ENCODE measurements at regions not wholly inside any gene's neighbourhood (a gene's known extent, or its start where the extent isn't known, plus 50 kb on each side); places are given as distances from the start of the nearest gene placed in this dataset.
"Not testable (repeated sequence)": the region's sequence is repeated elsewhere in the genome, so short reads cannot be mapped to it uniquely, and the experiment has no call there.

DNA sequence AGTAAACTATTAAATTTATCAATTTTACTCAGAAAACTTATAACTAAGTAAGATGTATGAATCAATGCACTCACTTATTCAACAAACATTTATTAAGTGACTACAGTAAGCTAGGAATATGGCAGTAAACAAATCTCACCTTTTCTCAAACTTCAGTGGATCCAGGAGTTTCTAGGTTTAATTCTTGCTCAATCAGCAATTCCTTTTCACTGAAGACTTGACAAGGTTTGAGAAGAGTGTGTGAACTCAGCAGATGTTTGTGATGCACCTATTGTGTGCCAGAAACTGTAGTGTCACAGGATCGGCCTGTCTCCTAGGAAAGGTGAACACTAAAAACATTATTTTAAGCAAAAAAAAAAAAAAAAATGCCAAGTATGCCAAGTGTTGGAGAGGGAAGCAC is 167.8 kb downstream of the ALG10 start:
- no peak for DNase-seq (ENCODE audit: low read depth)

DNA sequence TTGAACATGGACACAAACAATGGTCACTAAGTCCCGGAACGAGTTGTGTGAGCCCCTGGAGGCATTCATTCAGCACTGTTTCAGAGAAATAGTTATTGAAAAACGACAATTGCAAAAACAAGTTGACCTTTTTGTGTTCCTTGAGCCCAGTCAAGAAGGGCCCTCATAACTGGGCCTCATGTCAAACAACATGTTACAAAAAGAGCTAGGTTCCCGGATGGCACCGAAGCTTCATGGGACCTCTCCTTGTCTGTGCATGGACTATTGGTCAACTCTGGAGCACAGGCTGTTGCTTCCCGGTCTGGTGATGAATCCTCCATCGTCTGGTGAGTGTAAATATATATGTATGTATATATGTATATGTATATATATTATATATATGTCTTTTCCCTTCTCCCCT is 176.6 kb downstream of the ALG10 start:
- no peak for DNase-seq (ENCODE audit: low read depth)

DNA sequence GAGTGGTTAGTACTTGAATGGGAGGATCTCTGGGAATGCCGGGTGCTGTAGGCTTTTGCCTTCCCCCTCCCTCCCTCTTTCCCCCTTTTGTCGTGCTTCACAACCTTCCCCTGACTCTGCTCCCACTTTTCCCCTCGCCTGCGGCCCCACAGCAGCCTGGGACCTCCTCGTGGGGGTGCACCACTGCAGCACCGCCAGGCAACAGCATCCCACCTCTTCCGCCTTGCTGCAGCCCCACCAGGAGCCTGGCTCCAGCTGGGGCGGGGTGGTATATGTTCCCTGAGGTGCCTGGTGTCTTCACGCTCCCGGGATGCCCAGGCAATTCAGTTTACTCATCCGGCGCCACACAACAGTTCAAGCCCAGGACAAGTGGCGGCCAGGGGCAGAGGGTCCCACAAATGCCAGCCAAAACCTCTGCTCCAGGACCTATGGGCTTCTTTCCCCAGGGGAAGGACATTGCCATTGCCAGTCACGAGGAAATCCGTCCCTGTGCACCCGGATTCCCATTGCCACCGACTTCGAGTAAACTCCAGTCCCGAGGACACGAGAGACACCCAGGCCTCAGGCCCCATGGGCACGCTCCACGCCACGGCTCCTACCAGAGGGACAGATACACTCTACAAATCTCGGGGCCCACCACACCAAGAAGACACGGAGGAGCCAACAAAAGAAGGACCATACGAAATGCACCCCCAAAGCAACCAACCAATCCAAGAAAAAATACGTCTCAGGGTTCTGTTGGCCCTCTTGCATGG is 181.7 kb downstream of the ALG10 start:
- DNase-seq (ENCODE audit: low read depth) = no peak

DNA sequence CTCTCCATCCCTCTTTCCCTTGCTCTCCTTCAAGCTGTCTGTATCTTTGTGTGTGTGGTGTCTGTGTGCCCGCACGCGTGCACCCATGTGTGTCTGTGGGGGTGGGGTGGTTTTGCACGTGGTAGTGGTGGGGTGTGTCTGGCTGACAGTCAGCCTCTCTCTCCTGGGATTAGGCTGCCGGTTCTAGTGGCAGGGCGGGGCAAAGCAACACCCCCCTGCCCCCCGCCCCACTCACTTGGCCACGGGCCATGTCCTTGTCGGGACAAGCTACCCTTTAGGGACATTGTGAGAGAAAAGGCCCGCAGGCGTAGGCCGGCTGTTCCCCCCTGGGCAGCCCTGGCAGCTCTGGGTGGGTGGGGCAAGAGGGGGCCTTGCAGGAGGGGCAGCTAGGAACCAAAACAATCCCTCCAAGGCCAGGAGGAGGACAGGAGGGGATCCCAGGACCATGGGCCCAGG is 182.6 kb downstream of the ALG10 start:
- DNase-seq (ENCODE audit: low read depth) = no peak

DNA sequence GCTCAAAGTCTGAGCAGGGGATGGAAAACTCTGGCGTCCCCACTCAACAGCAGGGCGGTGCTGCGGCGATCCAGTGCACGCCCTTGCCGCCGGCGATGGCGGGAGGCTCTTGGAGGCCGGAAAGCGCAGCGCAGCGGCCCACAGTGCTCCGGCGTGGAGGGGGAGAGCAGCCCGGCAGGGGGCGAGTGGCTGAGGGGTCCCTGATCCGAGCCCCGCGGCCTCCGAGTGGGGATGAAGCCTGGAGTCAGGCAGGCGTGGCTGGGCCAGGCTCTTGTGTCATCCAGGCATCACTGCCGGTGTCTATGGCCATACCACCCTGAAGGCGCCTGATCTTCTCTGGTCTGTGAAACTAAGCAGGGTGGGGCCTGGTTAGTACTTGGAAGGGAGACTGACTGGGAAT is 183.1 kb downstream of the ALG10 start:
- DNase-seq (ENCODE audit: low read depth) = no peak

DNA sequence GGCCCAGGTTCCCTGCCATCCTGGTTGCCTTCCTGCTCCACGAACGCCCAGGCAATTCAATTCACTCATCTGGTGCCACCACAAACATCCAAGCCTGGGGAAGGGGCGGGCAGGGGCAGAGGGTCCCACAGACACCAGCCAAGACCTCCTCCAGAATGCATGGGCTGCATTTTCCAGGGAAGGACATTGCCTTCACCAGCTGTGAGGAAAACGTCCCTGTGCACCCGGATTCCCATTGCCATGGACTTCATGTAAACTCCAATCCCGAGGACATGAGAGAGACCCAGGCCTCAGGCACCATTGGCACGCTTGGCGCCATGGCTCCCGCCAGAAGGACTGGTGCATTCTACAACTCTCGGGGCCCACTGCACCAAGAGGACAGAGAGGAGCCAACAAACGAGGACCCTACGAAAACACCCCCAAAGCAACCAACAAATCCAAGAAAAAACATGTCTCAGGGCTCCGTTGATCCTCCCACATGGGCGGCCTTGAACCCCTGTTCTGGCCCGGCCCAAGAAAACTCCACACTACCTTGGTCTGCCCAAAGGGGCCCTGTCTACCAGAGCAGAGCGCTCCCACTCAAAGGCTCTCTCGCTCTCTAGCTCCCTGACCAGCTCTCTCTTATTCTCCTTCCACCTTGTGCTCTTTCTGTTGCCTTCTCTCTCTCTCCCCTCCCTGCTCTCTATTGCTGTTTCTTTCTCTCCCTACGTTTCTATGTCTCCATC is 183.9 kb downstream of the ALG10 start:
- no peak for DNase-seq (ENCODE audit: low read depth)

DNA sequence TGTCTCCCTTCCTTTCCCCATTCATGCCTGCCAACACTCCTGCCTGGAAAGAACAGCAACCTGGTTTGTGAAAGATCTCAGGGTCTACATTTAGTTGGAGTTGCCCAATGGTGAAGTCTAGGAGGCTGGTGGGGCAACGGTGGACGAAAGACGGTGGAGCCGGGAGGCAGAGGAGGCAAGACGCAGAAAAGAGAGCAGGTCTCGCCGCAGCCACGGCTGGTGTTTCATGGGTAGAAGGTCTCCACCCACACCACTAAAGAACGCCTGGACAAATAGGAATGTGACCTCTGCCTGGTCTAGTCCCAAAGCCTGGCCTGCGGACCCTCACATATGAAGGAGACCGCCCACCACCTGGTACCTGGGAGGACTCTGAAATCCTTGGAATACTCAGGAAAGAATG is 185.6 kb downstream of the ALG10 start:
- DNase-seq (ENCODE audit: low read depth) = no peak

DNA sequence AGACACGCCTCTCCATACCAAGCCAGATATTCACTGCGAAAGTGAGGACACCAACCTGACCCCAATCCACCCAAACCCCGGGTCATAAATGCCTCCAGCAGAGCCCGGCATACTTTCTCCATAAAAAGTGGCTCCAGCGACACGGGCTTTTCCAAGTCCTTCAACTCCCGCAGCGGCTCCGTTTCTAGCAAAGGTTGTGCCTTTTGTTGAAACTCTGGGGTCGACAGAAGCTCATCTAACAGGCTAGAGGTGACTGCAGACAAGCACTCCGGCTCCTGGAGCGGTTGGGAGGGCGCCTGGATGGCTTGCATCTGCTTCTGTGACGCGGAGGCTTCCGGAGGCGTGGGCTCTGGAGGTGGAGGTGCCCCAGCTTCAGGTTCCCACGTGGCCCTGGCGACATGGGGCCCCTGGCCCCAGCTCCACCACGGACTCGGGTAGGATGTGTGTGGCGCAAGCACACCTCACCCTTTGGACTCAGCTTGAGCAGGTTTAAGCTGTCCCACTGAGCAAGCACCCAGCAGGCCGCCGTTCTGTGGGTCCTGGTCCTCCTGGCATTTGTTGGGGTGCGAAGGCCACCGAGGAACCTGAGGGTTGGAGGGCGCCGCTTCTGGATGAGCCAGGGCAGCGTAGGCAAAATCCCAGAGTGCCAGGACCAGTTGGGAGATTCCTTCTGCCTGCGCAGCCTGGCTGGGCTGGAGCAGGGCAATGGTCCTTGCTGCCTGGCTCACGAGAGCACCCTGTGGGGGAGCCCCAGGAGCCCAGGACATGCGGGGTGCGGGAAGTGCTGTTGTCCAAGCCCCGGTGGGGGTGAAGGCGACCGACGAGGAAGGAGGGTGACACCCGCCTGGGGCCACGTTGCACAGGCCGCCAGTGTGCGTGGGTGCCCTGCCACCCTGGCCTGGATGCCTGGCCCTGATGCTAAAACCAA is 186.3 kb downstream of the ALG10 start:
- DNase-seq (ENCODE audit: low read depth) = no peak

DNA sequence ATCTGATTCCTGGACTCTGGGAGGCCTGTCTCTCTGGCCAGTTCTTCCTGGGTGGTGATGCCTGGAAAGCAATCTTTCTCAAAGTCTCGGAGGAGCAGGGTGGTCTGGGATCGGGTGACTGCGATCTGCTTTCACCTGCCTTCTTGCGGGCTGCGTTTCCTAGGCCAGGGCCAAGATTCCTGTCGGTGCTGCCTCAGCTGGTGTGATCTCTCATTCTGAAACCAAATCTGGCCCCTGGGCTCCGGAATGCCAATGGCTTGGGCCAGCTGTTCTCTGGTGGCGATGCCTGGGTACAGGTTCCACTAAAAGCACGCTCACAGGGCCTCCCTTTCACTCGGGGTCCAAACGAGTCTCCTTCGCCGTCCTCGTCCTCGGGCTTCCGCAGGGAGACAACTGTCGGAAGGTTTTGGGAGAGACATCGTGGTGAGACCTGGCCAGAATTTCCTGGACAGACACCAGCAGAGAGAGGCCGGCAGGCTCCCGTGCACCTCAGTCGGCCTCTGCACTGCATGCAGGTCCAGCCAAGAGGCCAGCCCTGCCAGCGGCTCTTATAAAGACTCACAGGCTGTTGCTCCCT is 187.1 kb downstream of the ALG10 start:
- no peak for DNase-seq (ENCODE audit: low read depth)

DNA sequence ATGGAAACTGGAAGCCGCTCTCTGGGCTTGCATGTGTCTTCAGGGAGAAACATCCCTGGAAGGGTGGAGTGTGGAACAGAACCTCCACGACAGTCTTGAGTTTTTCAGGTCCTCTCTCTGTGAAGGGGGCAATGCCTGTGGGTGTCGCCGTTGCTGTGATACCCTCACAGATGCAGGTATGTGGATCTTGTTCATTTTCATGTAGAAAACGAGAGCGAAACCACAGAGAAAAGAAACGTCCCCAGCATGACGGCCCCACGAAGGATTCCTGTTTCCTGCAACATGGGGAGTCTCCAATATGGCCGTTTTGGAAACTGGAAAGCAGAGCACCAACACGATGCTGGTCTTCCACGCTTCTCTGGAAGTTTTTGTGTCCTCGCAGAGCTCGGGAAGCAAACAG is 187.9 kb downstream of the ALG10 start:
- DNase-seq (ENCODE audit: low read depth) = no peak

DNA sequence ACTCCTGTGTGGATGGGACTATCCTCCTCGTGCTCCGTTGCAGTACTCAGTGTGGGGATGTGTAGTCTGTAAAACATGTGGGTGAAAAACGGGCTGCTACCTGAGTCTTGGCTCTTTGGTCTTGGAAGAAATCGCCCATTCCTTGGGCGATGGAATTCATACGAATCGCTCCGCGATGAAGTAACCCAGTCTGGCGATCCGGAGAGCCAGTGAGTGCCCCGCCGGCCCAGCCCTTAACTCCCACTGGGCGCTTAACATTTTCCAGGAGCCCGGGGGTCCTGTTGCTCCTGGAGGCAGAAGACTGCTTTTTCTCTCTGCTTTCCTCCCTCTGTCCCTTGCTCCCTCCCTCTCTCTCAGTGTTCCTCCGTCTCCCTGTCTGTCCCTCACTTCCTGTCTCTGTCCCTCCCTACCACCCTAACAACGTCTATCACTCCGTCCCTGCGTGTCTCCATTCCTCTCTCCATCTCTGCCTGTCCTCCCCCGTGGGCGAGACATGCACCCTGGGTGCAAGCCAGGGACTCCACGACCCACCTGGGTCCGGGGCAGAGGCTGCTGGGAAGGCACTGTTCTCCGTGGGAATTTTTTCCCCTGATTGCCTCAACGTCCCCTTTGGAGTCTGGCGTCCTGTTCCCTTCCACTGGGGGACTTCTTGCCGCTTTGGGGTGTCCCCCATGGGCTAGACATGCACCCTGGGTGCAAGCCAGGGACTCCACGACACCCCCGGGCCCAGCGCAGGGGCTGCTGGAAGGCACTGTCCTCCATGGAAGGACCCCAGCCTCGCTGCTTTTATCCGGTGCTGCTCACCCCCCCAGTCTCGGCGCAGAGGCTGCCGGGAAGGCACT is 188.6 kb downstream of the ALG10 start:
- DNase-seq (ENCODE audit: low read depth) = no peak

DNA sequence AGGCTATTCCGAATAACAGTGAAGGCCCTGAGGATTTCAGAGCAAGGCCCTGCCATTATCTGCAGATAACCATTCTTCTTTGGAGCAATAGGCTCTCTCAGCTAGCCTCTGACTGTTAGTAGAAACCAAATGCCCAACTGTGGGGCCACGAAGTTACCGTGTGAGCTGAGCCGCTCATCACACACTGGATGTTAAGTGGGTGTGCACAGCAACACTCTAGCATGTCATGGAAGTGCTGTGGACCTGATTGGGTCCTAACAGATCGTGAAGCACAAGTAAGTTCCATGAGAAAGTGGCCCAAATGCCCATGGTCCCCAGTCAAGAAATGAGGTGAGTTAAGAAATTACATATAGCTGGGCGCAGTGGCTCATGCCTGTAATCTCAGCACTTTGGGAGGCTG is 190.4 kb downstream of the ALG10 start:
- no peak for DNase-seq (ENCODE audit: low read depth)

DNA sequence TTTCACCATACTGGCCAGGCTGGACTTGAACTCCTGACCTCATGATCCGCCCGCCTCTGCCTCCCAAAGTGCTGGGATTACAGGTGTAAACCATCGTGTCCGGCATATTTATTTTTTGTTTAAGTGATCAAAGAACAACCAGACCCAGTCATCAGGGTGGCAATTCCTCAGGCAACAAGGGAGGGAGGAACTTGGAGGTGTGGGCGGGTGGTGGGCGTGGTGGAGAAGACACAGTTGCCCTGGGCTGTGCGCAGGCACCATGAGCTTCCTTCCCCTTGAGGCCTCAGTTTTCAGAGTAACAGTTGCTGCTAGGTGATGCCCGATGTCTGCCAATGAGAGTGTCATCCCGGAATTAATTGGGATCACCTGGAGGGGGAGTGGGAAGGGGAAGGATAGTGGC is 191.7 kb downstream of the ALG10 start:
- no peak for DNase-seq (ENCODE audit: low read depth)

DNA sequence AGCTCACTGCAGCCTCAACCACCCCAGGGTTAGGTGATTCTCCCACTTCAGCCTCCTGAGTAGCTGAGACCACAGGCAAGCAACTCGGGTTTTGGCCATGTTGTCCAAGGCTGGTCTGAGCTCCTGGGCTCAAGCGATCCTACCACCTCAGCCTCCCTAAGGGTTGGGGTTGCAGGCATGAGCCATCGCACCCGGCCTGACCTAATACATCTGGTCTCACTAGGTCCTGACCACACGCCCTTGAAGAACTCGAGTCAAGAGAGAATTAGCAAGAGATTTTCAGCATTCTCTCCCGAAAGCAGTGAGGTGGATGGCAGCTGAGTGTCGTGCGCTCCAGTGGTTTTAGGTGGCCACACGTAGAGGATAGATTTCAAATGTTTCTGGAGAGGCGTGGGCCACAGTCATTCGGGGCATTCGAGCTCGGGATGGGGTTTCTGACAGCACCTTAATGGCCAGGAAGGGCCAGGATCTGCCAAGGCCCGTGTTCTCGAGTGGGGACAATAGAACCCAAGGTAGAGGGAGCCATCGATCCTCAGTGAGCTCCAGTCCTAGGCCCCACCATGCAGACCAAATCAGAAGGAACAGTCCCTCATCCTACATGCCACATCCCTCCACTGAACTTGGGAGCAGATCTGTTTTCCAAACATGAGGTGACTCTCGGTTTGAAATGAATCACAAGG is 193.1 kb downstream of the ALG10 start:
- no peak for DNase-seq (ENCODE audit: low read depth)

DNA sequence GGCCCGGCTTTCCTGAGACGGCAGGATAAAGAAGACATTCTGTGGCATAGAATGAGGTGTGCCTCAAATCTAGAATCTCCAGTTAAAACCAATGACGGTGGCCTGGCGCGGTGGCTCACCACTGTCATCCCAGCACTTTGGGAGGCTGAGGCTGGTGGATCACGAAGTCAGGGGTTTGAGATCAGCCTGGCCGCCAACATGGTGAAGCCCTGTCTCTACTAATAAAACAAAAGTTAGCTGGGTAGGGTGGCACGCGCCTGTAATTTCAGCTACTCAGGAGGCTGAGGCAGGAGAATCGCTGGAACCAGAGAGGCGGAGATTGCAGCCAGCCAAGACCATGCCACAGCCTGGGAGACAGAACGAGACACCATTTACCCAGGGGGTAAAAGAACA is 193.6 kb downstream of the ALG10 start:
- no peak for DNase-seq (ENCODE audit: low read depth)

DNA sequence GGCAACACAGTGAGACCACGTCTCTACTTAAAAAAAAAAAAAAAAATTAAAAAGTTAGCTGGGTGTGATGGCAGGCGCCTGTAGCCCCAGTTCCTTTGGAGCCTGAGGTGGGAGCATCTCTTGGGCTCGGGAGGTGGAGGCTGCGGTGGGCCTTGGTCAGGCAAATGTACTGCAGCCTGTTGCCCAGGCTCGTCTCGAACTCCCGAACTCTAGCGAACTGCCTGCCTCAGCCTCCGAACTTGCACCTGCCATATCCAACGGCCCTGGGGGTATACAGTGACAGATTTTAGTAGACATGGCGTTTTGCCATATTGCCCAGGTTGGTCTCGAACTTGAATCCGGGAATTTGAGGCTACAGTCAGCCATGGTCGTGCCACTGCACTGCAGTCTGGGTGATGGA is 195.4 kb downstream of the ALG10 start:
- no peak for DNase-seq (ENCODE audit: low read depth)

DNA sequence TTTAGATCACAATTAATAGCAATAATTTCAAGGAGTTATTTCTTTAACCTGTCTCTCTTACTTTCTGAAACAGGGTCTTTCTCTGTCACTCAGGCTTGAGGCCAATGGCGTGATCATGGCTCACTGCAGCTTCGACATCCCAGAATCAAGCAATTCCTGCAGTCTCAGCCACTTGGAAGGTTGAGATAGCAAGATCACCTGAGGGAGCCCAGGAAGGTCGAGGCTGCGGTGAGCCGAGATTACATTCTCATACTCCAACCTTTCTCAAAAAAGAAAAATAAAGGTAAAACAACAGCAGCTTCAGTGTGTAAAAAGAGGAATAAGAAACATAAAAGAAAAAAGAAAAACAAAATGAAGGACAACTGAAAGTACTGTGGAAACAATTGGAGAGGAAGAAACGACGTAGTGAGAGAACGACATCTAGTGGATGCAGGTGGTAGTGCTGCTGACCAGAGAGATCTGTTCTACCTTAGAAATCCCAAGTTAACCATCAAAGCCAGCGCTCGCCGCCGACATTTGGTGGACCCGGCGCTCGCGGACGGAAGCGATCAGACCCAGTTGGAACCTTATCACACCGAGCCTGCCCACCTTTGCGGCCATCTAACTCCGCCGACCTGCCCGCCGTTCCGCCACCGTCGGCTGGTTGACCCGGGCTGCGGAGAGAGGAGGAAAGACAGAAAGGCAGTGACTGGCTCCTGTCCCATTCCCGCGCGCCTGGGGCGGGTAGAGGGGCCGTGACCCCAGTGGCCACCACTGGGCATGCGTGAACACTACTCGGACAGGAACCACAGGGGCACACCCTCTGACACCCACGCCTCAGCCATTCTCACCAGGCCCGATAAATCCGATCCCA is 196.1 kb downstream of the ALG10 start:
- DNase-seq (ENCODE audit: low read depth) = peak; percentile 45

DNA sequence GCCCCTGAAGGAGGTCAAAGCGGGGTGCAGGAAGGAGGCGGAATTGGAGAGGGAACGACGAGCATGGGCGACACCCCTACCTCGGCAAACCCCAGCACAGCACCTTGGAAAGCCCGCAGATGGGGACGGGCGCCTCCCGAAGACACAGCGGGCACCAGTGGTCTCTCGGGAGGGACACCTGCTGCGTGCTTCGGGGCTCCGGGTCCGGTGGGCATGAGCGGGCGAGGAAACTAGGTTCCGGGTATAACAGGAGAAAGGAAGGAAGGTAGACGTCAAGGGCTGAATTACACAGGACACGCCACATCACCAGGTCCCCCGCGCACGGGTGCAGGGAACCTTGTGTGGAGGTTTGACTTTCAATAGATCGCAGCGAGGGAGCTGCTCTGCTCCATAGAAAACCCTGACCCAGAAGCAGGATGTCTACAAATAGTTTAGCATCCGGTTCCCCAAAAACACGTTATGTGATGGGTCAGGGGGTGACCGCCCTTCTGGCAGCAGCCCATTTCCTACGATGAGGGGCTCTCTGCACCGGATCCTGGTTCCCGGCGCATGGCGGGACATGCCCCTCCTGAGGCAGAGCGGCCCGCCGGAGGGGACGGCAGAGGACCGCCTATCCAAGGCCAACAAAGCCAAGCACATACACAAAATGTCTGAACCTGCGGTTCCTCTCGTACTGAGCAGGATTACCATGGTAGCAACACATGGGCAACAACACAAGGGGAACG is 196.9 kb downstream of the ALG10 start:
- DNase-seq (ENCODE audit: low read depth) = peak; percentile 2

DNA sequence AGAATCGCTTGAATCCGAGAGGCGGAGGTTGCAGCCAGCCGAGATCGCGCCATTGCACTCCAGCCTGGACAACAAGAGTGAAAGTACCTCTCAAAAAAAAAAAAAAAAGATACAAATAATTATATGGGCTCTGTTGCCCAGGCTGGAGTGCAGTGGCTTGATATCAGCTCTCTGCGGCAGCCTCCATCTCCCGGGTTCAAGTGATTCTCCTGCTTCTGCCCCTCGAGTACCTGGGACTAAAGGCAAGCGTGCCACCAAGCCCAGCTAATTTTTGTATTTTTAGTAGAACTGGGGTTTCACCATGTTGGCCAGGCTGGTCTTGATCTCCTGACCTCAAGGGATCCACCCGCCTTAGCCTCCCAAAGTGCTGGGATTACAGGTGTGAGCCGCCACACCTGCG is 197.8 kb downstream of the ALG10 start:
- not testable (repeated sequence) for DNase-seq (ENCODE audit: low read depth)
